Ovary (tissue), 3 donors: ENCODE measurements at regions not wholly inside any gene's neighbourhood (a gene's known extent, or its start where the extent isn't known, plus 50 kb on each side); places are given as distances from the start of the nearest gene placed in this dataset.

Experiments
- CTCF ChIP-seq, 3 donors: fragments of 450-650 bp in 2 of 3; fragments of 200-600 bp in 1 of 3; IDR thresholded peaks; one replicate each; pipeline versions ENCODE4 v1.5.1 to v1.8.0; 2016 to 2022; ENCODE audit warnings: antibody characterized with exemption in 3 of 3, mild to moderate bottlenecking in 1 of 3
- POLR2A ChIP-seq: fragments of 450-650 bp; IDR thresholded peaks from one replicate; pipeline ENCODE4 v1.6.1; 2017; ENCODE audit warnings: antibody characterized with exemption, mild to moderate bottlenecking, moderate library complexity
- donor health status: DM: no; HTN: no; CAD: no.

- TF ChIP-seq CTCF (IDR thresholded peaks at IDR 0.05) (no peak), POLR2A (no peak)
These were observed 219.8 kb downstream of the ETS1 start for GRCh38 chr11:128367573-128367972.
